Colon (tissue), 2 donors: ENCODE measurements at regions not wholly inside any gene's neighbourhood (a gene's known extent, or its start where the extent isn't known, plus 50 kb on each side); places are given as distances from the start of the nearest gene placed in this dataset.
"Not testable (repeated sequence)": the region's sequence is repeated elsewhere in the genome, so short reads cannot be mapped to it uniquely, and the experiment has no call there.

Experiments
- FAIRE-seq: peaks from 2 replicates; lab custom pipeline; 2012; peaks lifted over from hg19 to GRCh38; lab: Jason Lieb, UNC
- donor health status: control.
- donor health status: control.

DNA sequence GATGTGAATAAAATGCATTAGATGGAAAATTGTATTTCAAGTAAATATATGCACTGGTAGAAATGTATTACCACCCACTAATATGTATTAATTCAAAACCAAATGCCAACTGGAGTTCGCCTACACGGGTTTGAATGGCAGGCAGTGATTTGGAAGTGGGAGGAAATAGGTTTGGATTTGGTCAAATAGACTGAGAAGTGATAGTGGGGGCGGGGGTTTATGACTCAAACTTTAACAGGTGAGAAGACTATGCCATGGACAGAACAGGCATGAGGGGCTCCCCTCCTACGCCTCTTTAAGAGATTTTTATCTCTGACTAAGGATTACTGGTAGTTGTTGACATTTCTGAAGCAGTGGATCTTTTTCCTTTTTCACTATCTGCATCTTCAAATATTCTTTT, 677.8 kb downstream of the NTRK3 start:
- FAIRE-seq = no peak

GRCh38 chr15:87577336-87577735, 679.2 kb downstream of the NTRK3 start:
- no peak for FAIRE-seq

DNA sequence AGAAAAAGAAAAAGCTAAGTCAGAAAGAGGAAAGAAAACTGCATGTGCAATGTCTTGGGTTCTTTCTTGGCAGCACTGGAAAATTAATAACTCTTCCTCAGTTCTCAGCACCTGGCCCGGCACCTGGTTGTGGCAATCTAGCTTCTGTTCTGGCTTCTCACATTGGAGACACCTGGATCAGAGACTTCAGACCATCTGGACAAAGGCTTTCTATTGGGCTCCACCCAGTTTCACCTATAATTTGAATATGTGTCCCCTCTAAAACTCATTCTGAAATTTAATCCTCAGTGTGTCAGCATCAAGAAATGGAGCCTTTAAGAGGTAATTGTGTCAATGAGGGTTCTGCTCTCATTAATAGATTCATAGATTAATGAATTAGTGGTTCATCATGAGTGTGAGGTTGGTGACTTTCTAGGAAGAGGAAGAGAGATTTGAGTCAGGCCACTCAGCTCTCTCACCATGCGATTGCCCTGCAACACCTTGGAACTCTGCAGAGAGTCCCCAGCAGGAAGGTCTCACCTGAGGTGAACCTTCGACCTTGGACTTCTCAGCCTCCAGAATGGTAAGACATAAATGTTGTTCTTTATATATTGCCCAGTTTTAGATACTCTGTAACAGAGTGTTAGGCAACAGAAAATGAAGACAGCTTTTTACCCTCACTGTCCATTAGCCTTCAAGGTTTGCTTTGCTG, 679.9 kb downstream of the NTRK3 start:
- no peak for FAIRE-seq

- no peak for FAIRE-seq
These were observed 680.6 kb downstream of the NTRK3 start for GRCh38 chr15:87575896-87576473.

DNA sequence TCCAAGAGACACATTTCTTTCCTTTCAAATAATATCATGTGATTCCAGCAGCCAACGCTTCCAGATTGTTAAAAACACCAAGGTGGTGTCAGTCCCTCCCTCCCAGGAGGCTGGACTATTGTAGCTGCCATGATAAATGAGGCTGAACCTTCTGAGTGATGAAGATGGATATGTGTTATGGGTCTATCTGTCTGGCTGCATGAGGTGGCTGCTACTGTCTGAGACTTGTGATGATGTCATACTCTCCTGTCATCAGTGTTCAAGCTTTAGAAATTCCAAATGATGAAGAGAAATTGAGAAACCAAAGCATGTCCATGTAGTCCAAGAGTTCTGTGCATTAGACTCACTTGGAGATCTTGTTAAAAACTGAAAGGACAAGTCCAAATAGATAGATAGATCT, 683.0 kb downstream of the NTRK3 start:
- no peak for FAIRE-seq

DNA sequence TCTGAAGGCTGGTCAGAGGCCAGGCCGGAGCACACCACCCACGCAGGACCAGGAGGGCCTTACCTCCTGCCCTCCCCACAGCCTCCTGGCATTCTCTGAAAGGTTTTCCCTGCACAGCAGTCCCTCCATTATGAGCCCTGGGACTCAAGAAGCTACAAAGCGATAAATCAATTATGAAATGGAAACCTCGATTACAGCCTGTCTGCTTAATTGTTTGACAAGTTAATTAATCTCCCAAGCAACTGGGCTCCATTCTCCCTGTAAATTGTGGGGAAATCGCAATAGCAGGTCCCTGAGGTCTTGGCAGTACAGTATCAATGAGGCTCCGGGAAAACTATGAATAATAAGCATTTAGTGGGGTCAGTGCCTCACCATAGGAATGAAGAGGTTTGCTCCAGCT, 683.5 kb downstream of the NTRK3 start:
- no peak for FAIRE-seq

DNA sequence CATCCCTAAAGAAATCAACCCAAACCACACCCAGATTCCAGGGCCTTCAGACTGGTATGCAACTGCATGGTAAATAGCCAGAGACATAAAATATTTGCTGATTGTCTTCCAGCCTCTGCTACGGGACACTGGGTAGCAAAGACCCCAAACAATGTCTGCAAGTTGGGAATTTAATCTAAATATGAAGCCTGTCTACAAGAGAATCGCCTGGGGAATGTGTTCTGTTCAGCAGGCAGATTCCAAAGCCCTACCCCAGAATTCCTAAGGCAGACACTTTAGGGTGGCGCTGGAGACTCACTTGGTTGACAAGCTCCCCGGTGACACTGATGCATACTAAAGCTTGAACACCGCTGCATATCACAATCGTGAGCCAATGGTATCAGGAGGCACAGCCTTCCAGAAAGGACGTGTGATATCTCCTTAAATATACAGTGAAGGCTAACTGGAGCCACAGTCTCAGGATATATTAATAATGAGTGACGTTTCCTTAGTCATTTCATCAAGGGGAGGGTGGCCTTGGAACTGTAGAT, 684.1 kb downstream of the NTRK3 start:
- no peak for FAIRE-seq

GRCh38 chr15:87570206-87570605, 686.3 kb downstream of the NTRK3 start:
- FAIRE-seq = no peak

GRCh38 chr15:87569581-87569980, 687.0 kb downstream of the NTRK3 start:
- no peak for FAIRE-seq

DNA sequence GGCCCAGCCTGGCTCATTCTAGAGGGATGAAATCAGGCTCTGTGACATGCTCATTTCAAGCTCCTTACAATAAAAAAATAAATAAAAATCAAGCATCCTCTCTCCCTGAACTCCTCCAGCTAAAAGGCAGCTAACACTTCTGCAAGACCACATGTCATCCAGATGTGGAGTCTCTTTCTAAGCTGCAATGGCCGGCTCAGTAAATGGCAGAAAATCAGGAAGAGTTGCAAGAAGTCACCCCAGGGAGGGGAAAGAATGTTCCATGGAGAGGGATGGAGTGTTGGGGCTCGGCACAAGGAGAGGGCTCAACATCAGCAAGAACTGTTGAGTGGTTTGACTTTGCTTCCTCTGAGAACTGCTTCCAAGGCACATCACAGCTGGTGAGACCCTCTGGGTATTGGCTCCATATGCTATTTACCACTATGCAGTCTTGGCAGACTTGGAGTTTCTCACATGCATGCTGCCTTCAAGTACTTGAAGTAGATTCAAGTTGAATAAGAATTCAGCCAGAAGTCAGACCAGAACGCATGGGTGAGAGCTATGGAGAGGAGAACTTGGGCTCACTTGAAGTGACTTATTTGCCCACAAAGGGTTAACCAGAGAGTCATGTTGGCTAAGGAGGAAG, 689.0 kb downstream of the NTRK3 start:
- FAIRE-seq = no peak

DNA sequence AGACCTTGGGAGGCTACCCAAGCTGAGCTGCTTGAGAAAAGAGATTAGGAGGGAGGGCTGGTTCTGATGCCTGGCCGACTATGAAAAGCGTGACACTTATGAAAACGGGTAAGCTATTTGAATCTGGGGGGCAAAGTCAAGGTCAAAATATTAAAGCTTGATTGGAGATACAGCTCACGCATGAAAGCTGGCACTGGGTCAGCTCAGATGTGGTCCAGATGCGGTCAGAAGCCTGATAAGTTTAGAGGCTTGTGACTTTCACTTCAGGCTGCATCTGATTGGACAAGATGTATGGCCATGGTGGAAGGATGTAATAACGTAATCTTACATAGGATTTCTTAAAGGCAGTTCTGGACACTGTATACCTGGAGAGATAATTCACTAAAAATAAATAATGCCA, 690.3 kb downstream of the NTRK3 start:
- no peak for FAIRE-seq

- FAIRE-seq = no peak
These were observed 691.9 kb downstream of the NTRK3 start for GRCh38 chr15:87564681-87565080.

GRCh38 chr15:87563869-87564268, 692.7 kb downstream of the NTRK3 start:
- no peak for FAIRE-seq

DNA sequence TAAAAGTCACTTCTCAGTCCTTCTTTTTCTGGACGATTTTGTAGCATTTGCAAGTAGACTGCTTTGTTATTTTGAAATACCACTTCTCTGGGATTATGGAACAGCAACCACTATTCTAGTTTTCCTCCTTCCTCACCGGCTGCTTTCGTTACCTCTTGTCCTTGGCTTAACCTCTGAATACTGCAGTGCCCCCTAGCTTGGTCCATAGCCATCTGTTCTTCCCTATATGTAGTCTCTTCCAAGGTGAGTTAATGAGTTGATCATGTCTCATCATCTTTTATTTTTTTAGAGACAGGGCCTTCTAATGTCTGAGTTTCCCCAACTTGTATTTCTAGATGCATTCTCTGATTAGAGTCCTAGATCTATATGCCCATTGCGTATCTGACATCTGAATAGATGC, 694.3 kb downstream of the NTRK3 start:
- FAIRE-seq = no peak

DNA sequence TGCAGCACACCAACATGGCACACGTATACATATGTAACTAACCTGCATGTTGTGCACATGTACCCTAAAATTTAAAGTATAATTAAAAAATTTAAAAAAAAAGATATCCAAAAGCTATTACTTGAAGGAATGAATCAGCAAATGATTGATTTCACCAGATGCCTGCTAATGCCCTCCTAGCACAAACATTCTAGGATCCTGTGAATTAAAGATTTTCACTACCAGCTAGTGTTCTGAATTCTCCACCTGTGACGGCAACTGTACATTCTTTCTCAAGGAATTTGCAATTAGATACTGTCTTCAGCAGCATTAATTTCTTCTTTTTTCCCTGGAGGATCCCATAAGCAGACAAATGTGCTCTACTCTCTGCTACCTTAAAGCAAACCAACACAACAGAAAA, 694.9 kb downstream of the NTRK3 start:
- no peak for FAIRE-seq

GRCh38 chr15:87557881-87558280, 698.7 kb downstream of the NTRK3 start:
- FAIRE-seq = no peak

DNA sequence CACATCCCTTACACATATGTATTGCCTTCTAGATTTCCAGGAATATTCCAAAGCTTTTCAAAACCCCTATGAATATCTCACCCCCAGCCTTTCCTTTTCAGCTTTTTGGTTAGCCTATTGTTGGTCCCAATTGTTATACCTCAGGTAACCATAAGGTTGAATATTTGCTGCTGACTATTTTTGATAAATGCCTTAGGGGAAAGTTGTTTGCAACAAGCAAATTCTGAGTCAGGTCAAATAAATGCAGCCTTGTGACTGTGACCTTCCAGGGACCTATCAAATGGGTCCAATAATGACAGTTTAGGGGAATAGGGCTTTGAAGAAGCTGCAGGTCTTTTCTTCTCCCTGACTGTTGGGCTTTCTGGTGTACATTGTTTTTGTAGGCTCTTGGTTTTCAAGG, 699.7 kb downstream of the NTRK3 start:
- no peak for FAIRE-seq

DNA sequence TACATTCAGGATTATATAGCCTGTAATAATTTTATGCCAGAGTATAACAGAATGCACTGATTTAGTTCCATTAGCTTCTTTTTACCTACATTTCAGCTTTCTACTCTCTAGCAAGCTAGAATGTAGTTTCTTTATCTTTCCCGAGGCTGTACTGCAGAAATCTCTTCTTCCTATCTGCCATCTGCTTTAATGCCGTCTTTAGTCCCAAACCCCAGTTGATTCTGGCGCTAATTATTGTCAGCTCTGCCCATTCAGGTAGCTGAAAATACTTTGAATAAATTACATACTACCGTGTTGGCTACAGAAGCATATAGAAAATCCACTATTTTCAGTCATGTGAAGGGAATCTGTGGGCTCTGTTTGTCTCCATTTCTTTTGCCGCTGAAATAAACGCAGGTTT, 706.7 kb downstream of the NTRK3 start:
- FAIRE-seq = no peak

- no peak for FAIRE-seq
These were observed 707.2 kb downstream of the NTRK3 start for GRCh38 chr15:87549296-87549695.

- not testable (repeated sequence) for FAIRE-seq
These were observed 707.9 kb downstream of the NTRK3 start for GRCh38 chr15:87548590-87548989.

DNA sequence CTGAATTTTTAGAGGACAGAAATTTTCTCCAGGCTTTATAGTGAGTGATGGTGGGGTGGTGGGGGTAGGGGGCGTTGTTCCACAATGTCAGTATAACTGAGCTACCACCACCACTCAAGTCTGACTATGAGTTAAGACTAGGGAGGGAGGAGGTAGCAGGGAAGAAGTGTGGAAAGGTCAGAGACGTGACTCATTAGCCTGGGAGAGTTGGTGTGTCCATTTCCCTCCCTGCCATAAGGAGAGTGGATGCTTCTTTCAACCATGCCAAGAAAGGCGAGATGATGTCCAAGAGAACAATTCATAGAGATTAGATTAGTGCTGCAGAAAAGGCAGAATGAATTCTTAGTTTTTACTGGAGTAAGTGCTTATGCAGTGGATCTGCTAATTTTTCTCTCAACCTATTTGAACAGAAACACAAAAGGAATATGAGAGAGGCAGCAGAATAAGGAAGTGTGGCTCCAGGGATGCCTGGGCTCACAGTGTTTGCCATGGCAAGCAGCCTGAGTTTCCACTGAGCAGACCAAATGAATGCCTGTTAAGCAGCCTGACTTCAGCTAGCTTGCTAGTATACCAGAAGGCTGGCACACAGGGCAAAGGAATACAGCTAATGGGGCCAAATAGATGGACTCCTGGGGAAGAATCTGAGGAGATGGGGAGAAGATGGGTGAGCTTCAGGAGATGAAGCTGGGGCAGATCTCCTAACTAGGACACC, 708.9 kb downstream of the NTRK3 start:
- no peak for FAIRE-seq

GRCh38 chr15:87538327-87538834, 718.2 kb downstream of the NTRK3 start:
- no peak for FAIRE-seq

GRCh38 chr15:87537295-87537694, 719.2 kb downstream of the NTRK3 start:
- no peak for FAIRE-seq
